ENCODE measurements at regions not wholly inside any gene's neighbourhood (a gene's known extent, or its start where the extent isn't known, plus 50 kb on each side); places are given as distances from the start of the nearest gene placed in this dataset.
"Not testable (repeated sequence)": the region's sequence is repeated elsewhere in the genome, so short reads cannot be mapped to it uniquely, and the experiment has no call there.

DNA sequence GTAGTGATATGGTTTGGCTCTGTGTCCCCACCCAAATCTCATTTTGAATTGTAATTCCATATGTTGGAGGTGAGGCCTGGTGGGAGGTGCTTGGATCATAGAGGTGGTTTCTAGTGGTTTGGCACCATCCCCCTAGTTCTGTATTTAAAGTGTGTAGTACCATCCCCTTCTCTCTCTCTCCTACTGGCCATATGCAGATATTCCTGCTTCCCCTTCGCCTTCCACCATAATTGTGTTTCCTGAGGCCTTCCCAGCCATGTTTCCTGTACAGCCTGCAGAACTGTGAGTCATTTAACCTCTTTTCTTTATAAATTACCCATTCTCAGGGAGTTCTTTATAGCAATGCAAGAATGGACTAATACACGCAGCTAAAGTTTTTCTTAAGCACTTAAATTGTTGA lies 340.0 kb downstream of the ANAPC1 start:
- DNase-seq: not testable (repeated sequence)

DNA sequence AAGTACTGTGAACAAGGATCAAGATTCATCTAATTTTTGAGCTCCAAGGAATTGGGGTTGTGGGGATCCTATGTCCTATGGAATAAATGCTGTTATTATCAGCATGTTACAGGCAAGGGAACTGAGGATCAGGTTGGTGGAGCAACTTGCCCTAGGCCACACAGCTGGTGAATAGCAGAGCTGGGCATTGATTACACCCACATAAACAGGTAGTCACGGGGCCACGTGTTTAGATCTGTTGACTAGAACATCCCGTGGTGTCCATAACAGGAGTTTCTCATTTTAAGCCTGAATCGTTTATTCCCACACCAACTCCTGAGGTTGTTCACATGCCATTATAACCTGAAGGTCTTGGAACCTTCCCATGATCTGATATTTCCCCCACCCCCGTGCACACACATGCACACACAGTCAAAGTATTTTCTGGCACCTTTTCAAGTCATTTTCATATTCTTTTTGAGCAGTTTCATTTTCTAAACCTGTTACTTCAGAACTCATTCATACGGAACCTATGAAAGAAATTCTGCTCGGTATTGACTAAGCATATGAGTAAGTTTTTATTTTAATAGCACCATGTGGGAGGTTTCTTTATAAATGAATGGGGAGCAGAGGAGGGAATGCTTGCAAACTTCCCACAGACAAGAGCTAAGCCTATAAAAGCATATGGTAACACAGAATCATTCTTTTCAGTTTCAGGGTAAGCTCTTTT lies 338.1 kb downstream of the ANAPC1 start:
- not testable (repeated sequence) for DNase-seq

DNA sequence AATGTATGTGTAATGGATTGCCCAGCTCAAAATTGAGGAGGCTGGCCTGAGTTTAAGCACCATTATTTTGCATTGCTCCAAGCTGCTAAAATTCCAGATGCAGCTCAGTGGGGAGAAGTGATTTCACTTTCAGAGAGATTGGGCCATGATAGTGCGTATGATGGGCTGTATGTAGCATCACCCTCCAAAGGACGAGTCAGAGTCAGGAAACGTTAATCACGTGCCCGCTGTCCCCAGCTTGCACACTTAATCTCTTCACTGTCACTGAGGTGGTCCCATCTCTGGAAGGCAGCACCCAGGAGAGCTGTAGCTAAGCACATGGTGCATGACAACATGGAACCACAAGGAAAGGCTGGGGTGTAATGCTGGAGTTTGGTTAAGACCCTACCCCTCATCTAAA lies 337.4 kb downstream of the ANAPC1 start:
- DNase-seq: not testable (repeated sequence)

DNA sequence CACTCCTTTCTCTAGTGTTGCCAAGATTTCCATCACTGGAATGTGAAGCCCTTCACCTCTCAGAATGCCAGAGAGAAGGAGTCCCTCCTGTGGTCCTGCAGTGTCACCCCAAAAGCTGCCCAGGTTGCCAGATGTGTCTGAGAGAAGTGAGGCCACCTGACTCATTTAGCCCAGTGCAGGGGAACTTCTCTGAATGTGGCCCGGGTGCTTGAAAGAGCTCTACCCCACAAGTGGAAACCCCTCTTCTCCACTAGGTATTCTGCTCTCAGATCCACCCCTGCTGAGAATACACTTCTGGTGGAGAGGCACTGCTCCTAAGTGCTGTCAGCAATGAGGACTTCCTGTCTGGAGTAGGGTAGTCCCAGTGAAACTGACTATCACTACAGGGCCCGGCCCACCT lies 334.8 kb downstream of the ANAPC1 start:
- not testable (repeated sequence) for DNase-seq

DNA sequence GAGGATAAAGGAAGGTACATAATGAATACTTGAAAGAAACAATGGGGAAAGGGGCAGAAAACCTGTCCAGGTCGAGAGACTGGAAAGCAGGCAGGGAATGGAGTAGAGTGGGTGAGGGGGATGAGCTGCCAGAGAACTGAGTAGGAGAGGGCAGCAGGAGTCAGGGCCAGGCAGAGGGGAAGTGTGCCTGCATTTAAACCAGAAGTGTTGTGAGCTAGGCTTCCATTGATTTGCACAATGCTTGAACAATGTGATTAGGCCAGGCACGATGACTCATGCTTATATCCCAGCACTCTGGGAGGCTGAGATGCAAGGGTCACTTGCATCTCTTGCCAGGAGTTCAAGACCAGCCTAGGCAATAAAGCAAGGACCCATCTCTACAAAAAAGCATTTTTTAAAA lies 332.6 kb downstream of the ANAPC1 start:
- DNase-seq: not testable (repeated sequence)

DNA sequence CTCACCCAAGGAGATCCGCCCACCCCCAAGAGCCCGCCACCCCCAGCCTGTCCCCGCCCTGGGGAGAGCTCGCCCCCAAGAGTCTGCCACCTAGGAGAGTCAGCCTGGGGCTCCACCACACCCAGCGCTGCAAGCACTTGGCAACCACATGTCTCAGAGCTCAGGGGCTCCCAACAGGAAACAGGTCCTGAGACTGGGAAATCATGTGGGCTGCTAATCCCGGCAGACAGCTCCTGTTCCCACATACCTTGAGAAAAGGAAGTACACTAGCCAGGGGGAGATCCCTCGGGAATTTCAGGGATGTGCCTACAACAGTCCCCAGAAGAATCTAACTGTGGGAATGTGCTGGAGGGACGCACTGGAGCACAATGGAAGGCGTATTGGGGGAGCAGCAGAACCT lies 331.4 kb downstream of the ANAPC1 start:
- not testable (repeated sequence) for DNase-seq

DNA sequence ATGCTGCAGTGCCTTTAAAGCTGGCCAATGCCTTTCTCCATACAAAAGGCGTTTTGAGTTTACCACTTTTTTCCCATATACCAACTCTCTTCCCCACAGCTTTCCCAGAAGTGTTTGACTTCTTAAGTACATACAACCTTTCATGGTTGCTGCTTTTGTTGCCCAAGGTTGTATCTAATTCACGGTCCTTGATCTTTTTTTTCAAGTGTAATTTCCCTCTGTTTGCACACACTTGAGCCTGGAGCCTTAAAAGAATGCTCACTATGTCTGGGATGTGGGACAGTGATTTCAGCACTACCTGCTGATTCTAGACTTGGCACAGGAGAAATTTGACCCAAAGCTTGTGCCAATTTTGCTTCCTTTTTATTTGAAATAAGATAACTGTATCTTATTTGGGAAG lies 324.7 kb downstream of the ANAPC1 start:
- not testable (repeated sequence) for DNase-seq

DNA sequence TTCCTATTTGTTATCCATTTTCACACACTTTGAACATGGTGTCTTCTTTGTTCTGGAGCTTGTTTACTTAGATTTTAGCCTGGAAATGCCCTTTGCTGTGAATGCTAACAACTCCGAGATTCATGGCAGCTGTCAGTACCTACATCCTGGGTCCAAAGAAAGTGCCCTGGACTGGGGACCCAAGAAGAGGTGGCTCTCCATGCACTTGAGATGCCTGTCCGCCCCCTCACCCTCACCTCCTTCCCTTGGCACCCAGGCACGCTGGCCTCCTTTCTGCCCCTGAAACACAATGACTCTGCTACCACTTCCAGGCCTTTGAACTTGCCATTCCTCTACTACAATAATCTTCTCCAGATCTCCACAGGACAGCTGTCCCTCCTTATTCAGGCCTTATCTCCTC lies 324.2 kb downstream of the ANAPC1 start:
- DNase-seq: not testable (repeated sequence)

DNA sequence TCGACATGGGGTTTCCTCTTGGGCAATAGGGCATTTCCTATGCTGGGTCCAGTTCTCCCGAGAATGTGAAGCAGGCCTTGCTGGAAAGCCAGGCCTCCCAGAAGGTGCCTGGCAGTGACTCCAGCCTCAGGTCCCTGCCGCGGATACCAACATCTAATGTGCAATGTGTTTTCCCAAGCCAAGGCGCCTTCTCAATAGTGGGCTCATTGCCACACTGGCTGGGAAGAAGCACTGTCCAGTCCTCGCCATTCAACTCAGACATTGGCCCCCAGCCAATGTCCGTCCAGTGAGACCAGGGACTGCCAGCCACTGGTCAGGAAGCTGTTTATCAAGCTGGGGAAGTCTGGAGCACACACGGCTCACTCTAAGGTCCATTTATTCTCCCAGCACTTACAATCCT lies 317.9 kb downstream of the ANAPC1 start:
- DNase-seq: not testable (repeated sequence)

DNA sequence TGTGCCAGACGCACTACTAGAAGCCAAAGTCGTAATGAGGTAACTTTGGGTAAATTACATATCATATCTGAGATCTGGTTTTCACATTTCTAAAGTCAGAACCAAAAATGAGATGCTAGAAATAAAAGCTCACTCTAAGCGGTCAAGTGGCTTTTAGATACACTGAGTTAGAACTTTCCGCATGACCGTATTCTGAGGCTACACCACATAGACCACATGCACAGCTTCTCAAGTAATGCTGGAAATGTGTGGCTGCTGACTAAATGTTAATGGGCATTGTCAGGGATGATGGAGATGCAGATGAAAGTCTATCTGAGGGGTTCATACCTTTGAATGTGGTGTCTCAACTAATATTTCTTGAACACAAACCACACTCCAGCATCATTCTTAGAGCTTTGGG lies 316.8 kb downstream of the ANAPC1 start:
- not testable (repeated sequence) for DNase-seq

DNA sequence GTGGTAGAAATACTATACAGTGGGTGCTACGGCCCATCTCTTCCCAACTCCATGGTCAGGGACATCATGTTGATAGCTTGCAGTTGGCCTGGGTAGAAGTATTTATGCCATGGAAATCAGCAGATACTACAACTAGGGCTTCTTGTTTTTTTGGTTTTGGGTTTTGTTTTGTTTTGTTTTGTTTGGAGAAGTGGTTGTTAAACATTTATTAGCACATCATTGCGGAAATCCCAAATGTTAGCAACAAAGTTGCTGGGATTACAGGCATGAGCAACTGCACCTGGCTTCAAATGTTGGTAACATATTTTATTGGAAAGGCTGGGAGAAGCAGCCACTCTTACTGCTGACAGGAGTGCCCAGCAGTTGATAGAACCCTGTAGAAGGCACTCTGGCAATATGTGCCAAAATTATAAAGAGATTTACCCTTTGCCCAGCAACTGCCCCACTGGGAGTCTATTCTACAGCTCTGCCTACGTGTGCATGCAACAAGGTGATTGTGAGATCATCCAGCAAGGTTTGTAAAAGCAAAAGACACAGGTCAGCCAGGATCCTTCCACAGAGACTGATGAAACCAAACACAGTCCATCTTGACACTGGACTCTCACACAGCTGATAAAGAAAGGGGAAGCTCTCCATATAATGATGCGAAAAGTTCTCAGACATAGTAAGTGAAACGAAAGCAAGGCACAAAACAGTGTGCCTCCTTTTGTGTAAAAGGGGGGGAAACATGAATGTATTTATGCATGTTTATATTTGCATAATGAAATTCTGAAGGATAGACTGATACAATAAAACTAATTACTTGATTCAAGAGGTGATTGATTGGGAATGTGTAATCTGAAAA lies 314.4 kb downstream of the ANAPC1 start:
- not testable (repeated sequence) for DNase-seq

DNA sequence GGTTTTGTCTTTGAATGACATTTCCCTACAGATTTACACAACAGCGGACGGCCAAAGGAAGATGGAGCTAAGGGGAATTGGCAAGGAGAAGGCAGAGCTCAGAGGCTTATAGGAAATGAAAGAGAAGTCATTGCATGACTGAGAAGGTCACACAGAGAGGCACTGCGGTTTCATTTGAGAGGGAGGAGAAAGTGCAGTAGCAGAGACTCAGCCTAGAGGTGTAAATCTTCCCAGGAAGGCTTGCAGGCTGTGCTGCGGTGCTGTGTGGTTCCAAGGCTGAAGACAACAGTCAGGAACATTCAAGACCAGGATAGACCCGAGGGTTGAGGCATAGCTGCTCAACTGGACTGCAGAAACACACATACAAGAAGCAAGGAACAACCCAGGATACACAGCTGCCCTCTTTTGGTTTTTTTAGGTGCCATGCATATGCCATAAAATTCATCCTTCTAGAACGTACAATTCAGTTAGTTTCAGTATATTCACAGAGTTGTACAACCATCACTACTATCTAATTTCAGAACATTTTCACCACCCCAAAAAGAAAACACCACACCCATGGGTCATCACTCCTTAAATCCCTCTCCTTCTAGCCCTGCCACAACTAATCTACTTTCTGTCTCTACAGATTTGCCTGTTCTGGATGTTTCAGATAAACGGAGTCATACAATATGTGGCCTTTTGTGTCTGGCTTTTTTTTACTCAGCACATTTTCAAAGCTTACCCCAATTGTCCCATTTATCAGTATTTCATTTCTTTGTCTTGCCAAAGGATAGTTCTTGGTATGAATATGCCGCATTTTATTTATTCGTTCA lies 313.5 kb downstream of the ANAPC1 start:
- DNase-seq: peak; percentile 18 to 26

DNA sequence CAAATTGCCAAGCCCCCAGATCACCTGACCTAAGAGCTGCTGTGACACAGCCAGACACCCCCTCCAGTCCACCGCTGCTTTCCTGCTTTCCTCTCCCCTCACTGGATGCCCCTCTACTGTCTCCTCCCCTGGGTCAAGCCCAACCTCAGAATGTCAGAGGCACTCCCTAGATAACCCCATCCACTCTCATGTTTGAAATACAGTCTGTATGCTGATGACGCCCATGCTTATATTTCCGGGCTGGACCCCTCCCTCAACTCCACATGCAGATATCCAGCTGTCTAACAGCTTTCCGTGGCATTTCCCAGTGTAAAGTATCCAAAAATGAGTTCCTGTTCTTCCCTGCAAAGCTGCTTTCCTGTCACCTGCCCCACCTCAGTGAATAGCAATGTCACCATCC lies 309.2 kb downstream of the ANAPC1 start:
- DNase-seq: not testable (repeated sequence)

DNA sequence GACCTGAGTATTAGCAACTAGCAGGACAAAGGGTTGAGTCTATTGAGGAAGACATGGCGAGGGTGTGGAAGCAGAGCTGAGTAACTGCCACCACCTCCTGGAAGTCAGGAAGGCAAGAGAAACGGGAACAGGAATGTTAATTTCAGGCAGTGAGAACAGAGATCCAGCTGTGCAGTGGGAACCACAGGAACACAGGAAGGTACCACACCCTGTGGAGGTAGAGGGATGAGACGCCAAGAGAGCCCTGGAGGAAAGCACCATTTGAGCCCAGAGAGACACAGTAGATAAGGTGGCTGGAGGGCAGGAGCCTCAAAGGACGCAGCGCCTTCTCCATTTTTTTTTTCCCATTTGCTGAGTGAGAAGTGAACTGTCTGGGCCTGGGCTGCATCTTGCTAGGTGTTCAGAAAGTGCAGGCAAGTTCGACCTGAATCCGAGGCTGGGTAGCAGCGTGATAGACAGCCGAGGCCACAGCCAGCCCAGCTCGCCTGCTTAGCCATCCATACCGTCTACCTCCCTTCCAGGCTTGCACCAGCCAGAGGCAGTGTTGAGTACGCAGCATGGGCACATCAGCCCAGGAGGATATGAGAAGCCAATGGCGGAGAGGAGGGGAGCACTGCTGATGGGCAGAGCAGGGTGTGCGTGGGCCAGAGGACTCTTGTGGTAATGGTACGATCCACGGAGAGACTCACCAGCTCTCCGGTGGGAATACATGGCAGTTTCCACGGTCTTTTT lies 306.7 kb downstream of the ANAPC1 start:
- DNase-seq: not testable (repeated sequence)

DNA sequence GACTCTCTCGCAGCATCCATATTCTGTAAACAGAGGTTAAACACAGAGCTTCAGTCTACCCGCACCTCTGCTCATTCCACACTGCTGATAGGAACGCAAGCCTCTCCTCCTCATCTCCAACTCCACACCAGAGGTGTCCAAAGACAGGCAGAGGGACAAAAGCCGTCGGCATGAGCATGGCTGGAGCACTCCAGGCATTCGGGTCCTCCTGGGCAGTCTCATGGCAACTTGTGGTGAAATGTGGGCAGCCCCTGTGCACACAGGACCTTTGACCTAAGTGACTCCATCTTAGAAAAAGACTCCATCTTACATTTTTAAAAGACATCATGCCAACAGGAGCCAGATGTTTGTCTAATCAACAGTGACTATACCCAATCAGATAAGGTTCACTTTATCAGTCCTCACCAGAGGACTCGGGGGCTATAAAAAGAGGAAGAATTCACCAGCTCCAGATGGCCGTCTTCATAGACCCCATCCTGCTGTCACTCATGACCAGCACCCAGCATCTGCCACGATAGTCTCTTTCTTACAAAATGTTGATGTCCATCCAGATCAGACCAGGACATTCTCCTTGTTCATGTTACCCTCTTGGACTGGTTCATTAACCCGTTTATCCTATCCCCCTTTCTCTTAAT lies 304.4 kb downstream of the ANAPC1 start:
- not testable (repeated sequence) for DNase-seq

DNA sequence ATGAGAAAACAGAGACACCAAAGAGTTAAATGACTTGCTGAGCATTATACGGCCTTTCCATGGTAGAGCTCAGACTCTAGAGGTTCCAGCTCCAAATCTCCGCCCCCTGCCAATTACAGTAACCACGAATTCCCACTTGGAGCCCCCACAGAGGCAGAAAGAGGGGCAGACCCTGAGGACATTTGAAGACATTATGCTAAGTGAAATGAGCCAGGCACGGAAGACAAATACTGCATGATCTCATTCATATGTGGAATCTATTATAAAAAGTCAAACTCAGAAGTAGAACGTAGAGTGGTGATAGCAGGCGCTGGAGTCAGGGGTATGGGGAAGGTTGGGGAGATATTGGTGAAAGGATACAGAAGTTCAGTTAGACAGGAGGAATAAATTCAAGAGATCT lies 303.4 kb downstream of the ANAPC1 start:
- DNase-seq: not testable (repeated sequence)

DNA sequence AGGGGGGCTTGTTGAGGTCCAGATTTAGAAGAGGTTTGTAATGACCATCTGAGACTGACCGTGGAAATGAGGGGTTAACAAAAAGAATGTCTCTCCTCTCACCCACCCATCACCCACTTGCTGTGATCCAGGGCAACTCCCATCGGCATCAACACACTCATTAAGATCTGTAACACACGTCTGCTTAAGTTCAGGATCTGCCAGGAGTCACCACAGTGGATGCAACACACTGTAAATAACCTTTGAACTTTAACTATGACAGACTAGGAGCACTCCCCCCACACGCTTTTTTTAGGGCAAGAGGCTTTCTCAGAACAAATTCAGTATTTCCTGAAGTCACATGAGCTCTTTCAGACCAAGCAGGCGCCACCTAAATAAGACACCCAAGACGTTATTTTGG lies 301.9 kb downstream of the ANAPC1 start:
- not testable (repeated sequence) for DNase-seq

DNA sequence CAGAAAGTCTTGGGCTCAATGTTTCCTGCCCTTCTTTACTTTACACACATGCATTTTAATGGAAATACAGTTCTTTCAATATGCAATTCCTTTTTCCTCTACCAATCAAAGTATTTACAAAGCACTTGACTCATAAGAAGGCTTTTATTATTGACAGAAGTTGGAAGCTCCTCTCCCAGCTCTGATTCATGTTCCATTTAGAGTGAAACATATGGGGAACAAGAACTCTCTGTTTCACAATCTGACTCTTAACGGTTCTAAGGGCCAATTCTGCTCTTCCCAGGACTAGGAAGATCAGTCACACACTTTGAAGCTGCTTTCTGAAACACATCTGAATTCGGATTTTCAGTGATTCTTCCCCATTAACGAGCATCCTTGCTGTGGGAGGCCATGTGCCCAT lies 300.5 kb downstream of the ANAPC1 start:
- DNase-seq: not testable (repeated sequence)

DNA sequence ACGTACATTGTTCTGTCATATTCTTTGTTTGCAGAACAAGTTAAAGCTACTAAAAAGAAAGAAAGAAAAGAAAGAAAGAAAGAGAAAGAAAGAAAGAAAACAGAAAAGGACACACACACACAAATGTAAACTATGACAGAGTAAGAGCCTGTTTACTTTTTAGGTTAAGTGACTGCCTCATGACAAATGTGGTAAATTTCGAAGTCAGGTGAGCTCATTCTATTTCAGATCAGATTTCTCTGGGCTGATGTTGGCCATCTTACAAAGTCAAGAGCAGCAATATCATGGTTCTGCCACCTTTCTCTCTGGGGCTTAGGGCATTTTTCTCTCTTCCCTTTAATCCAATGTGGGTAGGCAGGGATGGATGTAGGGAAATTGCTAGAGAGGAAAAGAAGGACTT lies 299.5 kb downstream of the ANAPC1 start:
- not testable (repeated sequence) for DNase-seq

DNA sequence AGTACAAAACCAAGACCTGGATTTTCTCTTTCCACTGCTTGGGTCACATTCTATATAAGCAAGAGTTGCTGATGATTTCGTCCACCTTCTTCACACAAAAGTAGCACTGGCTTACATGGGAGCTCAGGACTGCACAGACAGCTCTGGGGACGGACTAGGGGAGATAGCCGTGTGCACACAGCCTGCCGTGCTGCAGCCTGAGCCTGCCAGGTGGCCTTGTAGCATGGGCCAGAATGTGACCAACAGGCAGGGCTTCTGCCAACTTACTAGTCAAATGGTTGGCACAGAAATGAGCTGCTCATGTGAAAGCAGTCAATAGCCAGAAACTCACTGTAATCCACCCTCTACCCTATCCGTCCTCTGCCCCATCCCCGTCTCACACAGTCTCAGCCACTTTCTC lies 299.0 kb downstream of the ANAPC1 start:
- DNase-seq: not testable (repeated sequence)

DNA sequence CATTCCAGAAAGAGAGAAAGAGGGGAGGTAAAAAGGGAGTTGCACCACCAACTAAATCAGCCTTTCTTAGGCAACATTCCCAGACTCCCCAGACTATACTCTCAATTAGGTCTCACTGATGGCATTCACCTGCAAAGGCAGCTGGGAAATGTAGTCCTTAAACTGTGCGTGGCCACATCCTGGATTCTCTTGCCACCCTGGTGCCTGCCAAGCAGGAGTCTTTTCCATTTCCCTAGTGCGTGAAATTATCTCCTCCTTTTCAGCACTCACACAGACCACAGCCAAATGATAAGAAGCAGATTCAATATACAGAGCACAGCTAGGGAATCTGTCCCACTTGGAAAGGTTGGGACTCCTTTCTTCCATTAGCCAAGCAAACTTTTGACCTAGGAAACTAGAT lies 298.0 kb downstream of the ANAPC1 start:
- not testable (repeated sequence) for DNase-seq

DNA sequence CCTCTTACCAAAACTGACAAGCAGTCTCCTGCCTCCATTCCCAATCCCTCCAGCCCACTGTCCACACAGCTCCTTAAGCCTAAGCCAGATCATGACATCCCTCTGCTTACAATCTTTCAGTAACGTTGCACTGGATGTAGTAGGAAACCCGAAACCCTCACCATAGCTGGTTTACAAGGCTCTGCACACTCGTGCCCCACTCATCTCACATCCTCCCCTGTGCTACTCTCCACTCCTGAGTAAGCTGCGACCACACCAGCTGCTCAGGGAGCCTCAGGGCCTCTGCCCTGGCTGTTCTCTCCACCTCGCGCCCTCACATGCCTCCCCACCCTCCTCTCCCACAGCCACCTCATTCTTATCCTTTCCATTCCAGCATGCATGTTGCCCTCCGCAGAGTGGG lies 288.9 kb downstream of the ANAPC1 start:
- not testable (repeated sequence) for DNase-seq
